WTC11 (cell line): ENCODE measurements at regions not wholly inside any gene's neighbourhood (a gene's known extent, or its start where the extent isn't known, plus 50 kb on each side); places are given as distances from the start of the nearest gene placed in this dataset.

Experiments
- ATAC-seq: fragments of 200-7000 bp; cut with Tn5 transposase; 2 replicates; pipeline ENCODE4 v1.10.0; 2021; ENCODE audit warnings: mild to moderate bottlenecking, moderate library complexity
- CTCF ChIA-PET: fragments of 300-600 bp; sonication (Branson Sonifier 250); formaldehyde crosslinking; loops from one replicate; lab custom pipeline; 2021; ENCODE audit warnings: antibody characterized with exemption; lab: Charles Lee
- POLR2A ChIA-PET: fragments of 350-600 bp; sonication (Branson Sonifier 250); formaldehyde crosslinking; loops from one replicate; lab custom pipeline; 2021; ENCODE audit warnings: antibody characterized with exemption; lab: Charles Lee
- DNase-seq: peaks from one replicate; pipeline ENCODE4 v3.0.0; 2021; ENCODE audit warnings: low spot score
- H3K27ac Mint-ChIP-seq: 2 replicates; pipeline ENCODE4 v1.8.0; 2021; ENCODE audit warnings: mixed read lengths
- H3K27me3 Mint-ChIP-seq: 2 replicates; pipeline ENCODE4 v1.8.0; 2021; ENCODE audit warnings: low read depth, mild to moderate bottlenecking, moderate library complexity, mixed read lengths
- H3K36me3 Mint-ChIP-seq: 2 replicates; pipeline ENCODE4 v1.8.0; 2021; ENCODE audit warnings: mixed read lengths
- H3K4me1 Mint-ChIP-seq: 2 replicates; pipeline ENCODE4 v1.8.0; 2022; ENCODE audit warnings: mixed read lengths
- H3K4me3 Mint-ChIP-seq: 2 replicates; pipeline ENCODE4 v1.8.0; 2021; ENCODE audit warnings: mild to moderate bottlenecking, moderate library complexity, mixed read lengths
- H3K9me3 Mint-ChIP-seq: 2 replicates; pipeline ENCODE4 v1.8.0; 2021; ENCODE audit warnings: mixed read lengths
- ATF1 ChIP-seq: sonication (generic); formaldehyde crosslinking; IDR thresholded peaks from 2 replicates; pipeline ENCODE4 v1.8.1; 2023; ENCODE audit warnings: mild to moderate bottlenecking, moderate library complexity, missing genetic modification reagents
- CDX4 ChIP-seq: fragments of 250-450 bp; sonication (Bioruptor Pico); IDR thresholded peaks from 2 replicates; pipeline ENCODE4 v1.9.0; 2021; ENCODE audit warnings: moderate library complexity, mild to moderate bottlenecking, inconsistent platforms, borderline replicate concordance
- E2F4 ChIP-seq: sonication (generic); formaldehyde crosslinking; IDR thresholded peaks from 2 replicates; pipeline ENCODE4 v1.8.1; 2022; ENCODE audit warnings: low read depth, mild to moderate bottlenecking, moderate library complexity, missing genetic modification reagents, borderline replicate concordance
- FOXK1 ChIP-seq: sonication (generic); formaldehyde crosslinking; IDR thresholded peaks from 2 replicates; pipeline ENCODE4 v1.8.0; 2022; ENCODE audit warnings: mild to moderate bottlenecking, moderate library complexity, missing genetic modification reagents
- GRHL2 ChIP-seq: fragments of 250-450 bp; sonication (Bioruptor Pico); IDR thresholded peaks from 2 replicates; pipeline ENCODE4 v1.8.0; 2022; ENCODE audit warnings: mild to moderate bottlenecking, moderate library complexity; ENCODE audit not compliant: insufficient replicate concordance, severe bottlenecking
- KAT7 ChIP-seq: sonication (generic); formaldehyde crosslinking; IDR thresholded peaks from 2 replicates; pipeline ENCODE4 v1.8.1; 2023; ENCODE audit warnings: missing genetic modification reagents, mild to moderate bottlenecking, borderline replicate concordance
- PRDM15 ChIP-seq: sonication (generic); formaldehyde crosslinking; IDR thresholded peaks from 2 replicates; pipeline ENCODE4 v1.8.0; 2022; ENCODE audit warnings: missing genetic modification reagents
- PRRX2 ChIP-seq: fragments of 250-450 bp; sonication (Bioruptor Pico); IDR thresholded peaks from 2 replicates; pipeline ENCODE4 v1.8.0; 2021; ENCODE audit warnings: mild to moderate bottlenecking
- TEAD4 ChIP-seq: sonication (generic); formaldehyde crosslinking; IDR thresholded peaks from 2 replicates; pipeline ENCODE4 v1.8.0; 2022; ENCODE audit warnings: mild to moderate bottlenecking, missing genetic modification reagents
- USF1 ChIP-seq: sonication (generic); formaldehyde crosslinking; IDR thresholded peaks from 2 replicates; pipeline ENCODE4 v1.8.0; 2022; ENCODE audit warnings: mild to moderate bottlenecking, missing genetic modification reagents
- ZBTB21 ChIP-seq: sonication (generic); formaldehyde crosslinking; IDR thresholded peaks from 2 replicates; pipeline ENCODE4 v1.8.1; 2023; ENCODE audit warnings: mild to moderate bottlenecking, missing genetic modification reagents, borderline replicate concordance
- TF ChIP-seq, protein P1 (sequence below): sonication (generic); formaldehyde crosslinking; IDR thresholded peaks from 2 replicates; pipeline ENCODE4 v1.8.0; 2022; ENCODE audit warnings: mild to moderate bottlenecking, missing genetic modification reagents
- TF ChIP-seq, protein P2 (sequence below): sonication (generic); formaldehyde crosslinking; IDR thresholded peaks from 2 replicates; pipeline ENCODE4 v1.8.1; 2022; ENCODE audit warnings: missing genetic modification reagents, borderline replicate concordance
- TF ChIP-seq, protein P3 (sequence below): fragments of 250-450 bp; sonication (Bioruptor Pico); conservative IDR thresholded peaks from 2 replicates; pipeline ENCODE4 v1.9.0; 2021; ENCODE audit warnings: mild to moderate bottlenecking

- Mint-ChIP-seq H3K27ac (no peak overlapping the region), H3K36me3 (no peaks in the 10 kb centered on the region), H3K27me3 (no peaks in the 10 kb centered on the region; the same call in 1 of the 2 replicates), H3K4me3 (no peak overlapping the region), H3K9me3 (peaks cover 28% of the 10 kb centered on the region), H3K4me1 (peaks cover 3% of the 10 kb centered on the region; the same call in 1 of the 2 replicates)
- ATAC-seq: no peak
- ChIA-PET POLR2A (no interaction called here), CTCF (no interaction called here)
- DNase-seq: no peak
- TF ChIP-seq ATF1 (CRISPR knock-in tag) (no peak), CDX4 (no peak), KAT7 (CRISPR knock-in tag) (no peak), GRHL2 (CRISPR knock-in tag) (no peak), TEAD4 (CRISPR knock-in tag) (no peak), FOXK1 (CRISPR knock-in tag) (no peak)
- TF ChIP-seq, protein P1, sequence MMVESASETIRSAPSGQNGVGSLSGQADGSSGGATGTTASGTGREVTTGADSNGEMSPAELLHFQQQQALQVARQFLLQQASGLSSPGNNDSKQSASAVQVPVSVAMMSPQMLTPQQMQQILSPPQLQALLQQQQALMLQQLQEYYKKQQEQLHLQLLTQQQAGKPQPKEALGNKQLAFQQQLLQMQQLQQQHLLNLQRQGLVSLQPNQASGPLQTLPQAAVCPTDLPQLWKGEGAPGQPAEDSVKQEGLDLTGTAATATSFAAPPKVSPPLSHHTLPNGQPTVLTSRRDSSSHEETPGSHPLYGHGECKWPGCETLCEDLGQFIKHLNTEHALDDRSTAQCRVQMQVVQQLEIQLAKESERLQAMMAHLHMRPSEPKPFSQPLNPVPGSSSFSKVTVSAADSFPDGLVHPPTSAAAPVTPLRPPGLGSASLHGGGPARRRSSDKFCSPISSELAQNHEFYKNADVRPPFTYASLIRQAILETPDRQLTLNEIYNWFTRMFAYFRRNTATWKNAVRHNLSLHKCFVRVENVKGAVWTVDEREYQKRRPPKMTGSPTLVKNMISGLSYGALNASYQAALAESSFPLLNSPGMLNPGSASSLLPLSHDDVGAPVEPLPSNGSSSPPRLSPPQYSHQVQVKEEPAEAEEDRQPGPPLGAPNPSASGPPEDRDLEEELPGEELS (CRISPR knock-in tag): no peak
Observed at GRCh38 chr2:66660804-66661203, 225.9 kb downstream of the MEIS1 start.

DNA sequence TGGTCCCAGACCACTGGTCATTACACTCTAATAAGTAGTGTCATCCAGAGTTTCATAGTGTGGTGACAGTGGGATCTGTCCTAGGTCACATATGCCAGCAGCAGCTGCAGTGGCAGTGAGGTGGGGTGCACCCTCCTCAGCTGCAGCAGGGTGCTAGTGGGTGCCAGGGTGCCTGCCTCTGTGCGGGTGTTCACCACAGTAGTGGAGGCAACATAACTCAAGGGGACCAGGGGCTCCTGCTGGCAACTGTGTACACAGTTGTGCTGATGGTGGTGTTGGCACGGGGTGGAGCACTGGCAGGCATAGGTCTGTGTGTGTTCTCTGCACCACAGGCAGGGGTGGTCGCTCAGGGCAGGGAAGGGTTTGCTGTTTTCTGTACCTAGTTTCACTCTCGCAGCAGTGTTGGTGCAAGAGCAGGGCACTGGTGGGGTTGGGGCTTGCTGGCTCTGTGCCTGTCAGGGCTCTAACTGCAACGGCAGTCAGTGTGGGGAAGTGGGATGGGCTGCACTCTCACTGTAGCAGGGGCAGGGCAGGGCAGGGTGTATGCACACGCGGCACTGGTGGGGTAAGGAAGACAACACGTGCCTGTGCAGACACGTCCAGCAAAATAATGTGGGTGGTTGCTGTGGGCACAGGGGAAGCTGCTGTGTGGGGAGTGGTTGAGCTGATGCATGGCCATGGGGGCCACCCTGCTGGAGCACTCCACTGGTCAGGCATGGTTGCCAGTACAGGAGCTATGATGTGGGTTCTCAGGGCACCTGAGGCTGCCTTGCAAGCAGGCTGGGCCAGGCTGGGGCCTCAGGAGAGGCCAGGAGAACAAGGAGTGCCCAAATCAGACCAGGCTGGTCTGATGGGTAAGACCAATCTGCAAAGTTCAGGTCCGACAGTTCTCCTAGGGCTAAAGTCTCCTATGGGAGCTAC, 226.6 kb downstream of the MEIS1 start:
- Mint-ChIP-seq H3K36me3 (no peaks in the 10 kb centered on the region), H3K9me3 (peaks cover 28% of the 10 kb centered on the region), H3K27ac (no peak overlapping the region), H3K4me3 (no peak overlapping the region), H3K4me1 (peaks cover 3% of the 10 kb centered on the region; the same call in 1 of the 2 replicates), H3K27me3 (no peaks in the 10 kb centered on the region; the same call in 1 of the 2 replicates)
- POLR2A ChIA-PET: no interaction called here
- CTCF ChIA-PET: no interaction called here
- DNase-seq (no peak), ATAC-seq (no peak)
- TF ChIP-seq ZBTB21 (CRISPR knock-in tag): no peak
- TF ChIP-seq E2F4 (CRISPR knock-in tag): no peak
- TF ChIP-seq USF1 (CRISPR knock-in tag): no peak
- no peak for TF ChIP-seq PRRX2 (CRISPR knock-in tag)
- no peak for TF ChIP-seq PRDM15 (CRISPR knock-in tag)
- TF ChIP-seq, protein P2, sequence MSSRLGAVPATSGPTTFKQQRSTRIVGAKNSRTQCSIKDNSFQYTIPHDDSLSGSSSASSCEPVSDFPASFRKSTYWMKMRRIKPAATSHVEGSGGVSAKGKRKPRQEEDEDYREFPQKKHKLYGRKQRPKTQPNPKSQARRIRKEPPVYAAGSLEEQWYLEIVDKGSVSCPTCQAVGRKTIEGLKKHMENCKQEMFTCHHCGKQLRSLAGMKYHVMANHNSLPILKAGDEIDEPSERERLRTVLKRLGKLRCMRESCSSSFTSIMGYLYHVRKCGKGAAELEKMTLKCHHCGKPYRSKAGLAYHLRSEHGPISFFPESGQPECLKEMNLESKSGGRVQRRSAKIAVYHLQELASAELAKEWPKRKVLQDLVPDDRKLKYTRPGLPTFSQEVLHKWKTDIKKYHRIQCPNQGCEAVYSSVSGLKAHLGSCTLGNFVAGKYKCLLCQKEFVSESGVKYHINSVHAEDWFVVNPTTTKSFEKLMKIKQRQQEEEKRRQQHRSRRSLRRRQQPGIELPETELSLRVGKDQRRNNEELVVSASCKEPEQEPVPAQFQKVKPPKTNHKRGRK (CRISPR knock-in tag): no peak
- TF ChIP-seq, protein P3, sequence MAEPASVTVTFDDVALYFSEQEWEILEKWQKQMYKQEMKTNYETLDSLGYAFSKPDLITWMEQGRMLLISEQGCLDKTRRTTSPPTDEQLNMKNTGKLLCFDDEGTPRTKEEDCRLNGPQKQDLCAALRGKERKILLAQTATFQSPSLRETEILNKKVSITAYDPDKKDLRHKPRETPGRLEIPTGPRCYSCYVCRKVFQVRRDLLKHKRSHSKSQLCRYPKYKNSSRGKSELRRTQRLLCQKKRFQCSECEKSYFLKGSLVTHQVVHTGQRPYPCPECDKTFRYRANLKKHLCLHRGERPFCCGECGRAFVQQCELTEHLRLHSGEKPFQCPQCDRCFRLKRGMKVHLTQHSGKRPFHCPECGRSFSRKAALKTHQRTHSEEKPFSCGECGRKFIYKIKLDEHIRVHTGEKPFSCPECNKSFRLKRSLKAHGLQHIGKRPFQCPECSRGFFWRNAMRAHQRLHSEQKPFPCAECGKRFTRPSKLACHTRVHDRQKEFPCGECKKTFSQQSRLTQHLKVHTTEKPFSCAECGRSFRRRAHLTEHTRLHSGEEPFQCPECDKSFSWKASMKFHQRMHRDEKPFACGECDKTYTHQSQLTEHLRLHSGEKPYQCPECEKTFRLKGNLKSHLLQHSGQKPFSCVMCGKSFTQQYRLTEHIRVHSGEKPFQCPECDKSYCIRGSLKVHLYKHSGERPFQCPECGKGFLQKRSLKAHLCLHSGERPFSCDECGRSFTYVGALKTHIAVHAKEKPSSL (CRISPR knock-in tag): no peak
- no peak for TF ChIP-seq KAT7 (CRISPR knock-in tag)
